SK-N-MC (cell line): ENCODE measurements at regions not wholly inside any gene's neighbourhood (a gene's known extent, or its start where the extent isn't known, plus 50 kb on each side); places are given as distances from the start of the nearest gene placed in this dataset.
A peak's percentile ranks its signal among the peaks of the same experiment; 100 is the strongest.

Experiments
- DNase-seq: peaks from one replicate; pipeline ENCODE4 v3.0.0-alpha.2; 2011; ENCODE audit warnings: low read depth, low spot score
- H3K27ac ChIP-seq: fragments of 200-600 bp; sonication (generic); 2 replicates; pipeline ENCODE4 v1.5.1; 2016; ENCODE audit warnings: mixed run types
- H3K36me3 ChIP-seq: fragments of 200-600 bp; sonication (generic); 2 replicates; pipeline ENCODE4 v1.6.1; 2017; ENCODE audit warnings: antibody characterized with exemption, low read length, mixed read lengths; ENCODE audit not compliant: insufficient read depth
- H3K4me3 ChIP-seq: fragments of 200-600 bp; sonication (generic); 2 replicates; pipeline ENCODE4 v1.5.1; 2016
- H3K9ac ChIP-seq: fragments of 200-600 bp; sonication (generic); 2 replicates; pipeline ENCODE4 v1.8.0; 2017; ENCODE audit warnings: mixed run types, mixed read lengths; ENCODE audit not compliant: insufficient read length
- H3K9me3 ChIP-seq: fragments of 200-600 bp; sonication (generic); 2 replicates; pipeline ENCODE4 v1.6.1; 2017; ENCODE audit warnings: low read depth, mild to moderate bottlenecking, antibody characterized with exemption, low read length, moderate library complexity, mixed read lengths
- EZH2 ChIP-seq: fragments of 200-600 bp; sonication (generic); IDR thresholded peaks from one replicate; pipeline ENCODE4 v1.6.1; 2017; ENCODE audit warnings: antibody characterized with exemption
- FOXP2 ChIP-seq: optimal IDR thresholded peaks from 2 replicates; pipeline ENCODE3; 2011; ENCODE audit warnings: mild to moderate bottlenecking, moderate library complexity; ENCODE audit not compliant: insufficient read depth; ENCODE audit errors: extremely low read length, control extremely low read depth
- POLR2AphosphoS5 ChIP-seq: IDR thresholded peaks from 2 replicates; pipeline ENCODE4 v1.6.1; 2012; ENCODE audit warnings: mild to moderate bottlenecking, low read depth, low read length, borderline replicate concordance

GRCh38 chr17:79405823-79406222 lies 205.0 kb downstream of the RBFOX3 start:
- H3K27ac ChIP-seq = no peak overlapping the region
- H3K4me3 ChIP-seq = no peak overlapping the region
- H3K9me3 ChIP-seq = no peaks in the 10 kb centered on the region
- H3K36me3 ChIP-seq = no peaks in the 10 kb centered on the region
- TF ChIP-seq EZH2 (no peak), FOXP2 (no peak), POLR2AphosphoS5 (no peak)
- H3K9ac ChIP-seq = no peak overlapping the region
- no peak for DNase-seq

- Histone ChIP-seq H3K36me3 (no peaks in the 10 kb centered on the region), H3K9ac (no peak overlapping the region), H3K4me3 (no peak overlapping the region), H3K9me3 (no peaks in the 10 kb centered on the region), H3K27ac (no peak overlapping the region)
- no peak for TF ChIP-seq FOXP2
- no peak for TF ChIP-seq EZH2
- no peak for TF ChIP-seq POLR2AphosphoS5
- DNase-seq = no peak
These were observed 206.5 kb downstream of the RBFOX3 start for GRCh38 chr17:79404136-79404911.

GRCh38 chr17:79401704-79402674 lies 208.9 kb downstream of the RBFOX3 start:
- Histone ChIP-seq H3K9ac (no peak overlapping the region), H3K9me3 (no peaks in the 10 kb centered on the region), H3K36me3 (no peaks in the 10 kb centered on the region), H3K4me3 (no peak overlapping the region), H3K27ac (no peak overlapping the region)
- TF ChIP-seq FOXP2 (no peak), POLR2AphosphoS5 (no peak), EZH2 (no peak)
- DNase-seq = no peak

- no peak for DNase-seq
- TF ChIP-seq FOXP2 (no peak), EZH2 (no peak), POLR2AphosphoS5 (no peak)
- Histone ChIP-seq H3K36me3 (no peaks in the 10 kb centered on the region), H3K4me3 (peak overlapping the region; percentile 59), H3K27ac (no peak overlapping the region), H3K9me3 (no peaks in the 10 kb centered on the region), H3K9ac (no peak overlapping the region)
These were observed 209.7 kb downstream of the RBFOX3 start for GRCh38 chr17:79400989-79401703.

GRCh38 chr17:79399610-79400144 lies 211.2 kb downstream of the RBFOX3 start:
- Histone ChIP-seq H3K27ac (no peak overlapping the region), H3K4me3 (no peak overlapping the region), H3K36me3 (no peaks in the 10 kb centered on the region), H3K9me3 (no peaks in the 10 kb centered on the region), H3K9ac (no peak overlapping the region)
- DNase-seq = no peak
- TF ChIP-seq POLR2AphosphoS5 (no peak), FOXP2 (no peak), EZH2 (peak; percentile 13)

GRCh38 chr17:79398441-79398840 lies 212.4 kb downstream of the RBFOX3 start:
- Histone ChIP-seq H3K36me3 (no peaks in the 10 kb centered on the region), H3K27ac (no peak overlapping the region), H3K9ac (no peak overlapping the region), H3K9me3 (no peaks in the 10 kb centered on the region), H3K4me3 (no peak overlapping the region)
- TF ChIP-seq POLR2AphosphoS5 = no peak
- no peak for TF ChIP-seq EZH2
- no peak for TF ChIP-seq FOXP2
- DNase-seq = no peak

- no peak for DNase-seq
- H3K27ac ChIP-seq = no peak overlapping the region
- H3K4me3 ChIP-seq = no peak overlapping the region
- no peak overlapping the region for H3K9ac ChIP-seq
- TF ChIP-seq FOXP2 (no peak), EZH2 (no peak), POLR2AphosphoS5 (no peak)
- no peaks in the 10 kb centered on the region for H3K36me3 ChIP-seq
- H3K9me3 ChIP-seq = no peaks in the 10 kb centered on the region
These were observed 214.2 kb downstream of the RBFOX3 start for GRCh38 chr17:79396696-79397095.
